NCI-H187 treated with DMSO at 0.1 percent for 48 hours (cell line): ENCODE measurements at regions not wholly inside any gene's neighbourhood (a gene's known extent, or its start where the extent isn't known, plus 50 kb on each side); places are given as distances from the start of the nearest gene placed in this dataset.

Experiments
- DNase-seq: peaks from one replicate; lab custom pipeline; 2025; lab: John Stamatoyannopoulos, UW

DNA sequence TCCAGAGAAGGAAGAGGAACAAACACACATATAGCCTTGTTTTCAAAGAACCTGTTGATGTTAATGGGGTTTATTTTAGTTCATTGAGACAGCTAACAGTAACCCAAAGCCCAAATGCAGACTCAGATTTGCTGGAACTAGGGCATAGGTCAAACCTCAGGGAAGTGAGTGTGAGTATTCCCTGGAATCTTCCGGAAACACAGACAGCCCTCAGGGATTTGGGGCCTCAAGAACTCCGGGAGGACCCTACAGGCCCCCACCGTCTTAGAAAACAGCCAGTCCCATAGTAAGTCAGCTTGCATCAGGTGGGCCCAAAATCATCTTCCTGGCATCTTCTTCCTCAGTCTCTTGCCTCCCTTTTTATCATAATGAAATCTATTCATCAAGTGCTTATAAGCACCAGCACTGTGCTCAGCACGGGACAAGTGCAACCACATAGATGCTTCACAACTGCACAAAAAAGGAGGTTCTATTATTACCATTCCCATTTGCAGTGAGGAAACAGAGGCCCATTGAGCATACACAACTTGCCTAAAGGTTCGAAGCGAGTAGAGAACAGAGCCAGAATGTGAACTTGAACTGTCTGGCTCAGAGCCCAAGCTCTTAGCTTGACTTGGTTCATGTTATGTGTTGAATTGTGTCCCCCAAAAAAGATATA is 50.2 kb upstream of the BCL11A start:
- DNase-seq: no peak

- DNase-seq: no peak
Measured at GRCh38 chr2:60604486-60605064, 51.1 kb upstream of the BCL11A start.

- DNase-seq: no peak
Measured at GRCh38 chr2:60605866-60606265, 52.4 kb upstream of the BCL11A start.

DNA sequence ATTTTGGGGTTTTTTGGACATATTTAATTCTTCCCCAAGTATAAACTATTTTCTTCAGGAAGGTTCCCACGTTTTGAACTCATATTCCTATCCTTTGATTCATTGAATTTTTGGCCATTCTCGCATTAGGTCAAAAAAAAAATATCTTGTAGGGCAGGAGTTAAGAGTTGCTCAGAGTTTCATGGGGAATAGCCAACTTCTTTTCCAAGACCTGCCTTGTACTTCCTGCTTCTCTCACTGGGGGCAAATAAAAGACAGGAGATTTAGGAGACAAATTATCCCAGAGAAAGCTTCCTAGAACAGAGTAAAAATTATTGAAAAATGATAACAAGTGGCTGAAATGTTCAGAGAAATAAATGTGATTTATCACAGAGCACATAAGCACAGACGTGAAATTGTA is 55.2 kb upstream of the BCL11A start:
- DNase-seq: no peak

DNA sequence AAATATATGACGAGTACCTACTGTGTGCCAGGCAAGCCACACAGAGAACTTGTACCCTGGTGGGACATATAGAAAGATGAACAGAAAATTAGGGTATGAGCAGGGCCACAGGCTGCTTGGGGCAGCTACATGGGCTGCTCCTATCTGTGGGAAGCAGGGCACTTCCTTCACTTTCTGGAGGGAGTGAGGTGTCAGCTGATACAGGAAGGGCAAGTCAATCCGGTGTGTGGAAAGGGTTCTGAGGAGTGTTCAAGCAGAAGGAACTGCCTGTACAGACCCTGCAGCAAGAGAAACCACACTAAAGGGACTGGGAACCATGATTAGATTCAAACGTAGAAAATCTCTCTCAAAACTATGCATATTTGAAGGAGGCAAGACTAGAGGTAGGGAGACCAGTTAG is 58.6 kb upstream of the BCL11A start:
- DNase-seq: no peak

GRCh38 chr2:60614319-60614718 is 60.9 kb upstream of the BCL11A start:
- DNase-seq: no peak

- DNase-seq: no peak
Measured at GRCh38 chr2:60621688-60622429, 68.4 kb upstream of the BCL11A start.

- DNase-seq: no peak
Measured at GRCh38 chr2:60623040-60623439, 69.6 kb upstream of the BCL11A start.

DNA sequence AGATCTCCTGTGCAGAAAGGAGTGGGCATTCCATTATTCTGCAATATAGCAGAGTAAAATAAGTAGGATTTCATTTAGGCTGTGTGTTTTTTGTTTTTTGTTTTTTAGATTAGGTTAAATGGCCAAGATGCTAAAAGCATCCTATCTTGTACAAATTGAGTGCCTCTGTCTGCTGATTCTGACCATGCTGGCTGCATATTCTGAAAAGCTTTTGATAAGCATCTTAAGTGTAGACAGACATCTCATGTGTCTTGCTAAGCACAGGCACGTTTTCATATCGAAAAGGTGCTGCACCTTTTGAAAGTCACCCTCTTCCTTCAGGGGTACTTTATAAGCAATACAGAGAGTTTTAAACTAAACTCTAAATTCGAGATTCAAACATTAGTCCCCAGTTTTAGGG is 74.0 kb upstream of the BCL11A start:
- no peak for DNase-seq

DNA sequence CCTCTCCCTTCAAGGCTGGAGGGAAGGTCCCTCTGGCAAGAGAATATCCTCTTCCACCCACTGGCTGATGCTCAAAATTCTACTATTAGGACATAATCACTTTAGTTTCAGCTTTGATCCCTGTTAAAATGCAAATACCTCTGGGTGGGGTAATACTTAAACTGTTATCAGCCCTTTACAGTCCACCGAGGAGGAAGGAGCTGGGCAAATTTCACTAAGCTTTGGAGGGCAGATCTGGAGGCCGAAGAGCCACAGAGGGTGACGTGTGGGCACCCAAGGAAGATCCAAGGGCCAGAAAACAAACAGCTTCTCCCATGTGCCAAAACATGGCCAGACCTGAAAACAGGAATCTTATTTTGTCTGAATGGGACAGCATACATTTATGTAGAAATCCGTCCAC is 74.6 kb upstream of the BCL11A start:
- no peak for DNase-seq

GRCh38 chr2:60628615-60629304 is 75.3 kb upstream of the BCL11A start:
- DNase-seq: no peak

GRCh38 chr2:60629305-60629662 is 75.8 kb upstream of the BCL11A start:
- no peak for DNase-seq

GRCh38 chr2:60629801-60630385 is 76.4 kb upstream of the BCL11A start:
- DNase-seq: no peak

- peak; percentile 75 for DNase-seq
Measured at GRCh38 chr2:60633615-60634014, 80.2 kb upstream of the BCL11A start.

DNA sequence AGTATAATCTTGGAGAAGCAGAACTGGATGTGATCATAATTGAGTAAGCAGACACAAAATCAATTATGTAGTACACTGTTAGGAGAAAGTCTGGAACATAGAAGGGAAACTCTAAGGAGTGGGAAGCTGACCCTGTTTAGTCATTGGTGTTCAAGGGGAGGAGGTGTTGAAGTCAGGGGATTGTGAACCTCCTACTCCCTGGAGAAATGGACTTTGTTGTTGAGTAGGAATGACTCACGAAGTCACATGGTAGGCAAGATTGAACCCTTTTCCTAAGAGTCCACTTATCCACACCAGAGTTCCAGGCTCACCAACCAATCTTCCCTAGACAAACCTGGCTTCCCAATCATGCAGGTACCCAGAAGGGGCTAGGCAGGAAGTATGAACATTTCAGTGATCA is 81.0 kb upstream of the BCL11A start:
- DNase-seq: no peak

DNA sequence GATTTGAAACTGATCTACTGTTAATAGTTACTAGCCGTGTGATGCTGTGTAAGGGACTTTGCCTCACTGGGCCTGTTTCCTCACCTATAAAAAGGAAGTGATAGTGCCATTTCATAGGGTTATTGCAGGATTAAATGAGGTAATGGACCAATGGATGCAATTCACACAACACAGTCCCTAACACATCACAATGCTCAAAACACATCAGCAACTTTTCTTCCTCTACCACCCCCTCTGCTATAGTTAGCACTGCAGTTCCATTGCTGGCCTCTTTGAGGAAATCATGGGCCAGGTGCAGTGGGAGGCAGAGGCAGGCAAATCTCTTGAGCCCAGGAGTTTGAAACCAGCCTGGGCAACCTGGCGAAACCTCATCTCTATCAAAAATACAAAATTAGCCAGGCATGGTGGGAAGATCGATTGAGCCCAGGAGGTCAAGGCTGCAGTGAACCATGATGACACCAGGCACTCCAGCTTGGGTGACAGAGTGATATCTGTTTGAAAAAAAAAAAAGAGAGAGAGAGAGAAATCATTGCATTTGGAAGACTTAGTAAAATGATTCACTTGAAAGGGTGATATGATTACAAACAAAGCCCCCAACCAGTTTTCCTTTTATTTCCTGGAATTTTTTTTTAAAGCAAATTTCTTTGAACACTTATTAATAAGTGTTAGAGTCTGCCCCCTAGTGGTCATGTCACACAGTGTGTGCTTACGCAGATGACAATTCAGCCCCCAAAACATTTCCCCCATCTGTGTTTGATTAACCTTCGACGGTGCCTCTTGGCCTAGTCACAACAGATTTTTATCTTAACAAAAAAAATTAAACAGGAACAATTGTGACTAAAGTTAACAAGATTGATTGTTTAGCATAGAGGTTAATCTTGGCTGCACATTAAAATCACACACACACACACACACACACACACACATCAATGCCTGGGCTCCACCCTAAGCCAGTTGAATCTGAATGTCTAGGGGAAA is 88.6 kb upstream of the BCL11A start:
- DNase-seq: no peak

DNA sequence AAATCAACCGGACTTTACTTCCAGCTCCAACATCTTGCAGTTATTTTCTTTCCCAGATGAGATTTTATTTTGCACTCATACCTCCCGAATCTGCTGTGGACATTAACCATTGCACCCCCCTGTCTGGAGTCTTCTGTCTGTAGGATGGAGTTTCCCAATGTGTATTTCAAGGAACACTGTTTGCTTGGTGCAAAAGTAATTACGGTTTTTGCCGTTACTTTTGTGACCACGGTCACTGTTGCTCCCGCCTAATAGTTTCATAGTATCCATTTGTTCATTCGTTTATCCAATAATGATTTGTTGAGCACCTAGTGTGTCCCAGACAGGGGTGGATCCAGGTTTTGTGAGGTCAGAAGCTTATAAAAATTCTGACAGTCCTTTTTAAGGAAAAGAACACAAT is 90.3 kb upstream of the BCL11A start:
- DNase-seq: no peak

GRCh38 chr2:60644951-60645350 is 91.5 kb upstream of the BCL11A start:
- no peak for DNase-seq

- no peak for DNase-seq
Measured at GRCh38 chr2:60648191-60648590, 94.7 kb upstream of the BCL11A start.

- DNase-seq: no peak
Measured at GRCh38 chr2:60649721-60650120, 96.3 kb upstream of the BCL11A start.

DNA sequence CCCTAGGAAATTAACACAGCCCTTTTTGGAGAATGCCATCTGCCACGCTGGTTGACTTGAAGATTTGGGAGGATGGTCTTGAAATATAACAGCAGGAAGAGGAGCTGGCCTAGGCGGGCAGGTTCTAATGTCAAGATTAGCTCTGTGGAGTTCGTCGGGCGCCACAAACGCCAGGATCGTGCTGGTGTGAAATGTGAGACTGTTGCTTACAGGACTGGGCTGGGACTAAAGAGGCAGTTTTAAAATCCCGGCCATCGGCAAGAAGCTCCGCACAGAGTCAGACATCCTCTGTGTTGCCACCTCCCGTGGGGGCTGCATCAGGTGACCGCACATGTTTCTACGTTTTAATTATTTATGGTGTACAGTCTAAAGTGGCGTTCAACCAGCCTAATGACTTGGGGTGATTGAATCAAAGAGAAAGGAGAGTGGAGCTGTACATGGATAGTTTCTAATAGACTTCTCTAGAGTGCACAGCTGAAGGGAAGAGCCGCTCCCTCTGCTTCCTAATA is 99.4 kb upstream of the BCL11A start:
- no peak for DNase-seq
